Gastrocnemius medialis (tissue), 4 donors: ENCODE measurements at regions not wholly inside any gene's neighbourhood (a gene's known extent, or its start where the extent isn't known, plus 50 kb on each side); places are given as distances from the start of the nearest gene placed in this dataset.

ENCODE experiments used
- ATAC-seq, 2 donors: fragments of 150-250 bp; one replicate each; pipeline ENCODE4 v1.9.1; 2016
- DNase-seq, 2 donors: peaks; one replicate each; pipeline ENCODE4 v3.0.0-alpha.2; 2019
- H3K27ac ChIP-seq, 4 donors: fragments of 200-600 bp; sonication (generic); 1 replicate in 1 of 4; 2 replicates in 3 of 4; pipeline ENCODE4 v1.5.1; 2016 to 2018; ENCODE audit warnings: mild to moderate bottlenecking in 2 of 4, moderate library complexity in 1 of 4
- H3K27me3 ChIP-seq, 3 donors: fragments of 200-600 bp; sonication (generic) in 2 of 3; 1 replicate in 1 of 3; 2 replicates in 2 of 3; pipeline versions ENCODE4 v1.5.1 to v1.6.0; 2016 to 2019; ENCODE audit warnings: mild to moderate bottlenecking in 1 of 3, moderate library complexity in 1 of 3
- H3K36me3 ChIP-seq, 2 donors: fragments of 200-600 bp; sonication (generic) in 1 of 2; one replicate each; pipeline ENCODE4 v1.5.1; 2017 to 2018
- H3K4me1 ChIP-seq, 2 donors: fragments of 200-600 bp; sonication (generic) in 1 of 2; one replicate each; pipeline ENCODE4 v1.5.1; 2016 to 2017; ENCODE audit warnings: mild to moderate bottlenecking in 2 of 2
- H3K4me3 ChIP-seq, 4 donors: fragments of 200-600 bp; sonication (generic) in 3 of 4; 1 replicate in 1 of 4; 2 replicates in 3 of 4; pipeline ENCODE4 v1.5.1; 2016 to 2019; ENCODE audit warnings: mild to moderate bottlenecking in 2 of 4
- H3K9me3 ChIP-seq, 3 donors: fragments of 200-600 bp; sonication (generic) in 2 of 3; 1 replicate in 1 of 3; 2 replicates in 2 of 3; pipeline ENCODE4 v1.5.1; 2016 to 2019
- POLR2A ChIP-seq, 2 donors: fragments of 450-650 bp; IDR thresholded peaks; one replicate each; pipeline ENCODE4 v1.6.1; 2017; ENCODE audit warnings: antibody characterized with exemption in 2 of 2, mild to moderate bottlenecking in 2 of 2, moderate library complexity in 2 of 2
- in situ Hi-C, 4 donors: fragments of 200-750 bp; cut with MboI; loops; one replicate each; pipeline versions ENCODE4 v1.15.0 to v1.8.0; 2017; ENCODE audit warnings: low sequenced_read_pairs in 4 of 4
- intact Hi-C: fragments of 100-400 bp; cut with DNase I; formaldehyde crosslinking; loops from one replicate; pipeline ENCODE4 v1.15.1; 2023; ENCODE audit warnings: low total_unique reads
- TF ChIP-seq, protein P1 (sequence below), 5 experiments: fragments of 450-650 bp in 3 of 5; fragments of 200-600 bp in 2 of 5; sonication (generic) in 2 of 5; IDR thresholded peaks in 4 of 5; conservative IDR thresholded peaks in 1 of 5; 1 replicate in 4 of 5; 2 replicates in 1 of 5; pipeline ENCODE4 v1.5.1; 2016 to 2019; ENCODE audit warnings: antibody characterized with exemption in 5 of 5, mild to moderate bottlenecking in 3 of 5, moderate library complexity in 3 of 5

DNA sequence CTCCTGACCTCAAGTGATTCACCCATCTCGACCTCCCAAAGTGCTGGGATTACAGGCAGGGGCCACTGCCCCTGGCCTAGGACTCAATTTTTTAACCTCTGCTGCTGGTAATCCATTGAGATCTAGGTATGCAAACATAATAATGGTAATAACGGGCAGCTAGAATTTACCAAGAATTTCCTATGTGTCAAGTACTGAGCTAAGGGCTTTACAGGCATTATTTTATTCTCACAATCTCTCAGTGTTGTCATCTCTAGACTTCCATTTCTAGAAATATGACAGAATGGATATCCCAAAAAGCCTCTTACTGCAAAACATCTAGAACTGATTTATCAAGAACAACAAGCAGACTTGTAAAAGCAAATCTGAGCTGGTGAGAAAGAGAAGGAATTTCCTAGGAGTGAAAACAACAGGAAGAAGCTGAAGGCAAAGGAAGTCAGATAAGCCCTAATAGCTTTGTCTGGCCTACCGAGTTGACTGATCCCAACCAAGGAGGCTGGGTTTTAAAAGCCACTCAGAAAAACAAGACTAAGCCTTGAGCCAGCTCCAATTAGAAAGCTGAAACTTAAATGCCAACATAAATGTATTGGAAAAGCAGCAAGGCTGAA, 70.6 kb downstream of the CCDC71L start:
- no peaks in the 10 kb centered on the region for H3K4me1 ChIP-seq
- no peaks in the 10 kb centered on the region for H3K36me3 ChIP-seq
- TF ChIP-seq, protein P1, sequence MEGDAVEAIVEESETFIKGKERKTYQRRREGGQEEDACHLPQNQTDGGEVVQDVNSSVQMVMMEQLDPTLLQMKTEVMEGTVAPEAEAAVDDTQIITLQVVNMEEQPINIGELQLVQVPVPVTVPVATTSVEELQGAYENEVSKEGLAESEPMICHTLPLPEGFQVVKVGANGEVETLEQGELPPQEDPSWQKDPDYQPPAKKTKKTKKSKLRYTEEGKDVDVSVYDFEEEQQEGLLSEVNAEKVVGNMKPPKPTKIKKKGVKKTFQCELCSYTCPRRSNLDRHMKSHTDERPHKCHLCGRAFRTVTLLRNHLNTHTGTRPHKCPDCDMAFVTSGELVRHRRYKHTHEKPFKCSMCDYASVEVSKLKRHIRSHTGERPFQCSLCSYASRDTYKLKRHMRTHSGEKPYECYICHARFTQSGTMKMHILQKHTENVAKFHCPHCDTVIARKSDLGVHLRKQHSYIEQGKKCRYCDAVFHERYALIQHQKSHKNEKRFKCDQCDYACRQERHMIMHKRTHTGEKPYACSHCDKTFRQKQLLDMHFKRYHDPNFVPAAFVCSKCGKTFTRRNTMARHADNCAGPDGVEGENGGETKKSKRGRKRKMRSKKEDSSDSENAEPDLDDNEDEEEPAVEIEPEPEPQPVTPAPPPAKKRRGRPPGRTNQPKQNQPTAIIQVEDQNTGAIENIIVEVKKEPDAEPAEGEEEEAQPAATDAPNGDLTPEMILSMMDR (IDR thresholded peaks at IDR 0.05 in 4 of 5, conservative IDR thresholded peaks at IDR 0.05 in 1 of 5) = no peak
- TF ChIP-seq POLR2A (IDR thresholded peaks at IDR 0.05) = no peak
- no peak overlapping the region for H3K27ac ChIP-seq
- no peaks in the 10 kb centered on the region for H3K9me3 ChIP-seq
- DNase-seq = no peak
- no peak for ATAC-seq
- intact Hi-C loops = no loop called here
- in situ Hi-C loops = no loop called here
- no peak overlapping the region for H3K4me3 ChIP-seq
- no peaks in the 10 kb centered on the region for H3K27me3 ChIP-seq

DNA sequence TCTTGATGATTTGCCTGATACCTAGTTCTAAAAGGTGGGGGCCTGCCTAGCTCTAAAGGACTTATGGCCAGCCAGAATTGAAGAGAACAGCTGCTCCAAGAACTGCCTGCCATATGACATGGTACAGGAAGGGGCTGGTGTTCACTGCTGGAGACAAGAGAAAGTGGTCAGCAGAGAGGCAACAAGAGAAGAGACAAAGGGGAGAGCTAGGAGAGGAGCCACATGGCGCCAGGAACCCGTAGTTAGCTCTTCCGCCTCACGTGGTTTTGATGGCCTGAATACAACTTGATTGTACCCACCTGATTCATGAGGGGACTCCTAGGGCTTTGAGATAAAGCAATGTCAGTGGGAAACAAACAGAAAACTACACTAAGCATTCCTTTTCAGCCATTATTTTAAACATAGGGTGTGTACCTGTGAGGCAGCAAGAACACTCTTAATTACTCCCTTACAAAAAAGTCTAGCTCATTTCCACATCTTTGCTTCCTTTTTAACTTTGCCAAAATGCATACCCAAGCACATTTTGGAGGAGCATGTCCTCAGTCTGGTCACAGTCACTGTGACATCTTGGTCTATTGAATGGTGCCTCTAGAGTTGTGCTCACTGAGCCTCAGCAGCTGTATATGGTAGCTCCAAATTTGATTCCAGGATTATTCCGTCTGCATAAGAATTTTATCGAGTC, 71.6 kb downstream of the CCDC71L start:
- H3K27me3 ChIP-seq = no peaks in the 10 kb centered on the region
- in situ Hi-C loops (no loop called here), intact Hi-C loops (no loop called here)
- no peak overlapping the region for H3K4me3 ChIP-seq
- DNase-seq (no peak), ATAC-seq (no peak)
- TF ChIP-seq, protein P1 (IDR thresholded peaks at IDR 0.05 in 4 of 5, conservative IDR thresholded peaks at IDR 0.05 in 1 of 5) = no peak
- no peak for TF ChIP-seq POLR2A (IDR thresholded peaks at IDR 0.05)
- H3K36me3 ChIP-seq = no peaks in the 10 kb centered on the region
- no peaks in the 10 kb centered on the region for H3K9me3 ChIP-seq
- H3K4me1 ChIP-seq = no peaks in the 10 kb centered on the region
- H3K27ac ChIP-seq = no peak overlapping the region

DNA sequence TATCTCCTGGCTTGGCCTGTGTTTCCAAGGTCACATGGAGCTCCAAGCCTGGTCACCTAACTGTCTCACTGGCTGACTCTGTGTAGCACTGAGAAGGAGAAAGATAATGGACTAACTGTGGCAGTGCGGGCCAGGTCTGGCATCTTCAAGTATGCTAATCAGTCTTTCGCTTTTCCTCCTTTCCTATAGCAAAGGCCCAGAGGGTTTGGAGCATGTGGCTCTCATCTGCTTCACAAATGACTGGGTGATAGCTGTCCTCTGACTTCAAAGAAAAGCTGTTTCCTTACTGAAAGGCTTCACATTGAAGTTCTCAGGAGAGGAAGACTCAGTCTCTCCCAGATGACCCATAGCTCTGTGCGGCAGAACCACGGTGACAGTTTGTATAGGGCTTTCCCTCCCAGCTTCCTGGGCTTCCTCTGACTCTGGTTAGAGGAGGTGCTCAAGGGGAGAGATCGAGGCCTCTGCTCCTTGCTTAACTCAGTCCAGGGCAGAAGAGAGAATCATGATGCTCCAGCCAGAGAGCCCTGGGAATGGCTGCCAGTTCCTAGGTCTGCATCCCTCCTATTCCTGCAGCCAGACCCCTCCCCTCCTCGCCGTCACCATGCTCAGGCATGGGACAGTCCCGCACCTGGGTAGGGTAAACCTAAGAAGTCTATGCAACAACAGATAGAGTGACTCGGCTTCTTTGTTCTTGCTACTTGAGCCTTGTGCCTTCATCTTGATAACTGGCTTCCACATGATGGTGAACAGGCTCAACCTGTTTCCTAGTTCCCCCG, 72.3 kb downstream of the CCDC71L start:
- no peak for TF ChIP-seq POLR2A (IDR thresholded peaks at IDR 0.05)
- TF ChIP-seq, protein P1 (IDR thresholded peaks at IDR 0.05 in 4 of 5, conservative IDR thresholded peaks at IDR 0.05 in 1 of 5) = no peak
- in situ Hi-C loops = no loop called here
- intact Hi-C loops = no loop called here
- Histone ChIP-seq H3K4me1 (no peaks in the 10 kb centered on the region), H3K27me3 (no peaks in the 10 kb centered on the region), H3K9me3 (no peaks in the 10 kb centered on the region), H3K4me3 (no peak overlapping the region), H3K27ac (no peak overlapping the region), H3K36me3 (no peaks in the 10 kb centered on the region)
- no peak for ATAC-seq
- no peak for DNase-seq

DNA sequence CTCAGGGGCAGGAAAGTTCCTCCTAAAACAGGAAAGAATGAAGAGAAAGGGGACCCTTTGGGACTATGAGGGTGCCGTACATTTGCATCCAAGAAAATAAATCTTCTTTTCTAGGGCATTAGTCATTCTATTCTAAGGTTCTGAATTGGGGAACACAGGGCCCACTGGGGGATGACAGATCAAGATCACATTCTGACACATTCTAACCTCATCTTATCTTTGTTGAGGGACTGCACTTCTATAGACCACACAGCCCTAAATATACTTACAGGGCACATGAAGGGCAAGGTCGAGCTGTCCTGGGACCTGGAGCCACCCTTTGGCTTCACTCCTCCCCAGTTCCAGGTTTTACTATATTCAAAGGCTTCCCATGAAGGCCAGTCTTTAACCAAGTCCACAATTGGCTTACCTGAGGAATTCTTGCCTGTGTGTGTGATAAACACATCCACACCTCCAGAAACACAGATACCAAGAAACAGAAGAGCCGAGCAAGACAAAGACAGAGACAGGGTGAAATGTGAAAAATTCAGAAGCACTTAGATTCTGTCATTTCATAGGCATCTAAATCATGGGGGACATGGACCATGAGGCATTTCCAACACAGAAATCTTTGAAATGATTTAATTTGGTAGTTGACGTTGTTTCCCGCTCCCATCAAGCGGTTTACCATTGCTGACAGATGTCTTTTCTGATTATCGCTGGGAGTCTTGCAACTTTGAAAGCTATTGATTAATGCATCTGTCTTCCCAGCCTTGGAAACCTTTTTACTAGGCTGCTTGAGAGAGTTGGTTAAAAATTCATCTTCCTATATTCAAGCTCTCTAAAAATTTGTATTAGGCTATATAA, 75.8 kb downstream of the CCDC71L start:
- in situ Hi-C loops = no loop called here
- Histone ChIP-seq H3K9me3 (no peaks in the 10 kb centered on the region), H3K27me3 (no peaks in the 10 kb centered on the region), H3K27ac (no peak overlapping the region), H3K4me1 (no peaks in the 10 kb centered on the region), H3K4me3 (no peak overlapping the region), H3K36me3 (no peaks in the 10 kb centered on the region)
- TF ChIP-seq, protein P1 (IDR thresholded peaks at IDR 0.05 in 4 of 5, conservative IDR thresholded peaks at IDR 0.05 in 1 of 5) = no peak
- TF ChIP-seq POLR2A (IDR thresholded peaks at IDR 0.05) = no peak
- ATAC-seq (no peak), DNase-seq (no peak)
- intact Hi-C loops = no loop called here
